ENCODE measurements at regions not wholly inside any gene's neighbourhood (a gene's known extent, or its start where the extent isn't known, plus 50 kb on each side); places are given as distances from the start of the nearest gene placed in this dataset.

GRCh38 chr3:56985878-56986277, 74.6 kb upstream of the SPATA12 start:
- TF ChIP-seq NR3C1 (CRISPR knock-in tag; conservative IDR thresholded peaks at IDR 0.05; ENCODE audit: low read depth) (no peak), RORB (CRISPR knock-in tag; IDR thresholded peaks at IDR 0.05) (no peak), FOXP4 (CRISPR knock-in tag; IDR thresholded peaks at IDR 0.05) (no peak), AFF4 (CRISPR knock-in tag; IDR thresholded peaks at IDR 0.05; ENCODE audit: borderline replicate concordance) (no peak), PRRX2 (CRISPR knock-in tag; IDR thresholded peaks at IDR 0.05) (no peak), ZNF671 (CRISPR knock-in tag; IDR thresholded peaks at IDR 0.05) (no peak), OVOL2 (CRISPR knock-in tag; IDR thresholded peaks at IDR 0.05; ENCODE audit: borderline replicate concordance) (no peak), ATF1 (CRISPR knock-in tag; IDR thresholded peaks at IDR 0.05) (no peak), CTCF (IDR thresholded peaks at IDR 0.05) (no peak), ZNF232 (CRISPR knock-in tag; IDR thresholded peaks at IDR 0.05) (no peak), KAT7 (CRISPR knock-in tag; IDR thresholded peaks at IDR 0.05; ENCODE audit: borderline replicate concordance) (no peak), MXD4 (CRISPR knock-in tag; IDR thresholded peaks at IDR 0.05; ENCODE audit: borderline replicate concordance) (no peak), MYBL2 (CRISPR knock-in tag; IDR thresholded peaks at IDR 0.05) (no peak), ZNF219 (CRISPR knock-in tag; IDR thresholded peaks at IDR 0.05; ENCODE audit: borderline replicate concordance) (no peak), ZNF512 (CRISPR knock-in tag; IDR thresholded peaks at IDR 0.05; ENCODE audit: borderline replicate concordance) (no peak), ZNF416 (CRISPR knock-in tag; IDR thresholded peaks at IDR 0.05) (no peak), ZSCAN18 (CRISPR knock-in tag; IDR thresholded peaks at IDR 0.05) (no peak), ETV6 (CRISPR knock-in tag; IDR thresholded peaks at IDR 0.05) (no peak), TCF7 (CRISPR knock-in tag; IDR thresholded peaks at IDR 0.05; ENCODE audit: low read depth) (no peak), ZNF281 (CRISPR knock-in tag; IDR thresholded peaks at IDR 0.05) (no peak)
- Mint-ChIP-seq H3K27ac (0 out of 2 replicates have a peak overlapping the region, but pooled peaks have one; percentile 1), H3K36me3 (no peaks in the 10 kb centered on the region), H3K9me3 (no peaks in the 10 kb centered on the region), H3K27me3 (ENCODE audit: low read depth) (peaks cover 3% of the 10 kb centered on the region), H3K4me3 (no peak overlapping the region), H3K4me1 (peaks cover 26% of the 10 kb centered on the region)
- DNase-seq (ENCODE audit: low spot score) (no peak), ATAC-seq (peak; percentile 11; the same call in 1 of the 2 replicates)
- CTCF ChIA-PET = interaction anchor here (1.5 to 5.3 kb wide), 4 partner anchors 11 to 333 kb away, joined by 3 to 112 read pairs (median 52); partner anchors contain the start of gene ARHGEF3
- POLR2A ChIA-PET = no interaction called here
